Loucy (cell line): ENCODE measurements at regions not wholly inside any gene's neighbourhood (a gene's known extent, or its start where the extent isn't known, plus 50 kb on each side); places are given as distances from the start of the nearest gene placed in this dataset.

Source experiments
- H2AFZ ChIP-seq: fragments of 200-600 bp; sonication (generic); 2 replicates; pipeline ENCODE4 v1.6.0; 2016; ENCODE audit warnings: antibody characterized with exemption, mild to moderate bottlenecking, low read length, moderate library complexity
- H3F3A ChIP-seq: fragments of 200-600 bp; 2 replicates; pipeline ENCODE4 v1.6.0; 2016; ENCODE audit warnings: antibody characterized with exemption, low read depth, mild to moderate bottlenecking
- H3K27me3 ChIP-seq: fragments of 200-600 bp; sonication (generic); 2 replicates; pipeline ENCODE4 v1.6.1; 2014; ENCODE audit warnings: low read length, mild to moderate bottlenecking; ENCODE audit not compliant: insufficient read depth, poor library complexity, severe bottlenecking
- H3K36me3 ChIP-seq: fragments of 200-600 bp; sonication (generic); 2 replicates; pipeline ENCODE4 v1.6.1; 2016; ENCODE audit warnings: low read length; ENCODE audit not compliant: insufficient read depth
- H3K4me1 ChIP-seq: fragments of 200-600 bp; sonication (generic); 2 replicates; pipeline ENCODE4 v1.5.1; 2014; ENCODE audit warnings: low read length, mild to moderate bottlenecking; ENCODE audit not compliant: insufficient read depth, poor library complexity, severe bottlenecking
- H3K4me2 ChIP-seq: fragments of 200-600 bp; sonication (generic); 2 replicates; pipeline ENCODE4 v1.6.0; 2014; ENCODE audit warnings: antibody characterized with exemption, low read length, low read depth, mild to moderate bottlenecking; ENCODE audit not compliant: poor library complexity, severe bottlenecking
- H3K4me3 ChIP-seq: fragments of 200-600 bp; sonication (generic); 2 replicates; pipeline ENCODE4 v1.5.1; 2014; ENCODE audit warnings: low read length, mild to moderate bottlenecking, mixed read lengths; ENCODE audit not compliant: poor library complexity, severe bottlenecking
- H3K79me2 ChIP-seq: fragments of 200-600 bp; sonication (generic); 2 replicates; pipeline ENCODE4 v1.6.1; 2014; ENCODE audit warnings: low read length; ENCODE audit not compliant: insufficient read depth
- H3K9ac ChIP-seq: fragments of 200-600 bp; sonication (generic); 2 replicates; pipeline ENCODE4 v1.6.0; 2014; ENCODE audit warnings: mild to moderate bottlenecking, low read depth, low read length, moderate library complexity; ENCODE audit not compliant: poor library complexity, severe bottlenecking
- H3K9me2 ChIP-seq: fragments of 200-600 bp; sonication (generic); replicated peaks from 2 replicates; pipeline ENCODE4 v1.6.1; 2016; ENCODE audit warnings: low read depth, low read length, mixed read lengths
- H3K9me3 ChIP-seq: fragments of 200-600 bp; sonication (generic); 2 replicates; pipeline ENCODE4 v1.6.1; 2014; ENCODE audit warnings: mild to moderate bottlenecking, antibody characterized with exemption, low read length, low read depth; ENCODE audit not compliant: insufficient read depth
- H4K20me1 ChIP-seq: fragments of 200-600 bp; sonication (generic); 2 replicates; pipeline ENCODE4 v1.6.0; 2014; ENCODE audit warnings: antibody characterized with exemption, low read length, mild to moderate bottlenecking; ENCODE audit not compliant: insufficient read depth, poor library complexity, severe bottlenecking
- CTCF ChIP-seq: fragments of 200-600 bp; sonication (generic); conservative IDR thresholded peaks from 2 replicates; pipeline ENCODE4 v1.5.1; 2014; ENCODE audit warnings: mild to moderate bottlenecking, antibody characterized with exemption, low read length
- EZH2phosphoT487 ChIP-seq: fragments of 200-600 bp; IDR thresholded peaks from 2 replicates; pipeline ENCODE4 v1.6.1; 2018; ENCODE audit warnings: antibody characterized with exemption, mild to moderate bottlenecking, moderate library complexity, borderline replicate concordance

DNA sequence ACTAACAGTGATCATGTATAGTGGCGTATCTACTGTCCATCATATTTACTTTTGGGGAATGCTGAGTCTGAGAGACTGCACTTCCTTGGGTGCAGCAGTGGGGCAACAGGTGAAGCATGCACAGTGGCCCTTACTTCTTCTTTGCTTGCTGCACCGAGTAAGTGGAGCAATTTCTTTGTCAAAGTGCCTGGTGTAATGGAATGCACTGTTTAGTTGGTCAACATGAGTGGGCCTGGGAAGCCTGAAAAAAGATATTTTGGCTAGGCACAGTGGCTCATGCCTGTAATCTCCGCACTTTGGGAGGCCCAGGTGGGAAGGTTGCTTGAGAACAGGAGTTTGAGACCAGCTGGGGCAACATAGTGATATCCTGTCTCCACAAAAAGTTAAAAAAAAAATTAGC, 94.9 kb downstream of the OLFM4 start:
- no peaks in the 10 kb centered on the region for H3K9me3 ChIP-seq
- H2AFZ ChIP-seq, result no peak overlapping the region
- no peak overlapping the region for H3K9ac ChIP-seq
- H3K79me2 ChIP-seq, result no peaks in the 10 kb centered on the region
- no peak overlapping the region for H3K4me2 ChIP-seq
- no peaks in the 10 kb centered on the region for H4K20me1 ChIP-seq
- H3K4me1 ChIP-seq, result no peaks in the 10 kb centered on the region
- no peaks in the 10 kb centered on the region for H3K36me3 ChIP-seq
- no peaks in the 10 kb centered on the region for H3F3A ChIP-seq
- H3K27me3 ChIP-seq, result no peaks in the 10 kb centered on the region
- H3K9me2 ChIP-seq, result no peaks in the 10 kb centered on the region
- no peak overlapping the region for H3K4me3 ChIP-seq
- TF ChIP-seq CTCF (no peak), EZH2phosphoT487 (no peak)

DNA sequence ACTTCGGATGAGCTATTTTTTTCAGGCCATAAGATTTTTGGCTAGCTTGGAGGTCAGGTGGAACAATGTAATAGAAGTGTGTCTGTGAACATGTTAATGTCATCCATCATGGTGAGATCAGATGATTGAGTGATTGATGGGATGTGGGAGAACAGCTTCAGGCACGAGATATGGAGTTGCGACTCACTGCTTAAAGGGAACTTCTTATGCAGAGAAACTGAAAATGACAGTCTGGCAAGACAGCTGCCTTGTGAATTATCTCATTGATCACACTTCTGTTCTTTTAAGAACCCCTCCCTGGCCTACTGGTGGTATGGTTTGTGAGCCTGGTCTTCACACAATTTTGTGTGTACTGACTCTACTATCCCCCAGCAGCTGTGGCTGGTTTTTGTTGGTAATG, 96.0 kb downstream of the OLFM4 start:
- Histone ChIP-seq H3K9me3 (no peaks in the 10 kb centered on the region), H3K9me2 (no peaks in the 10 kb centered on the region), H3K4me3 (no peak overlapping the region), H3K4me2 (no peak overlapping the region), H3K79me2 (no peaks in the 10 kb centered on the region), H3K9ac (no peak overlapping the region), H3K36me3 (no peaks in the 10 kb centered on the region), H3K4me1 (no peaks in the 10 kb centered on the region), H3F3A (no peaks in the 10 kb centered on the region), H2AFZ (no peak overlapping the region), H4K20me1 (no peaks in the 10 kb centered on the region), H3K27me3 (no peaks in the 10 kb centered on the region)
- no peak for TF ChIP-seq EZH2phosphoT487

DNA sequence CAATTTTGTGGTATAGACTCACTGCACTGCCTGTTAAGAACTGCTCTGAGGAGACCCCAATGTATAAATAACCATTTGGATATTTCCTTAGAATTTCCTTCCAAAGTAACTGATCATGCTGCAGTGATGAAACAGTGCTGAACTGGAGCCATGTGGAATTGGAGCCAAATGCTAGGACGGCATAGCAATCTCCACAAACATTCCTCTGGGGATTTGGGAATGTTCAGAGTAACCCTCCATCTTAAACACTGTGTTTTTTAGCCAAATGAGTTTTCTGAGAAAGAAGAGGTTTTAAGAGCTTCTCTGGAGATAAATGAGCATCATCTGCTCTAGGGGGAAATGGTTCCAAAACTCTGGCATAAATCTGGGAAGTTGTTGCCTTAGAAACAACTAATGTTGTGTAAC, 98.2 kb downstream of the OLFM4 start:
- H3K4me3 ChIP-seq, result no peak overlapping the region
- no peak overlapping the region for H3K4me2 ChIP-seq
- no peak overlapping the region for H2AFZ ChIP-seq
- no peak for TF ChIP-seq CTCF
- no peak for TF ChIP-seq EZH2phosphoT487
- no peaks in the 10 kb centered on the region for H3K27me3 ChIP-seq
- no peaks in the 10 kb centered on the region for H3K4me1 ChIP-seq
- H4K20me1 ChIP-seq, result no peaks in the 10 kb centered on the region
- no peaks in the 10 kb centered on the region for H3K9me2 ChIP-seq
- H3K79me2 ChIP-seq, result no peaks in the 10 kb centered on the region
- H3K9ac ChIP-seq, result no peak overlapping the region
- H3F3A ChIP-seq, result no peaks in the 10 kb centered on the region
- no peaks in the 10 kb centered on the region for H3K9me3 ChIP-seq
- H3K36me3 ChIP-seq, result no peaks in the 10 kb centered on the region

DNA sequence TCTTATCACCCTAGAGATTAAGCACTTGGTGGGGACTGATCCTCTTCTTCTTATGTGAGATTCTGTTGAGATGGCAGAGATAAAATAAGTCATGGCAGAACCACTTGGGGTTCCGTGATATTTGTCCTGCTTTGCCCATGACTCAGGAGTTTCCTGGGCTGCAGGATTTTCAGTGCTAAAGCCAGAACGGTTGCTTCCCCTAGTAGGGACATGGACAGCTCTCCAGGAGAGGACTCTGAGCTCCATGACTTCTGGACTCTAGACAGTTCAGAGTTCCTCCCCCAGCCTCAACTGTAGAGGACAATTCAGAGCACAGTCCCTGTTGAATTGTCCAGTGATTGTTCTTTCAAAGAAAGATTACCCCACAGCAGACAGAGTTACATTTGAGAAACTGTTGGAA, 98.8 kb downstream of the OLFM4 start:
- Histone ChIP-seq H3K27me3 (no peaks in the 10 kb centered on the region), H3K9ac (no peak overlapping the region), H3K4me2 (no peak overlapping the region), H3K79me2 (no peaks in the 10 kb centered on the region), H4K20me1 (no peaks in the 10 kb centered on the region), H3F3A (no peaks in the 10 kb centered on the region), H3K4me3 (no peak overlapping the region), H3K9me3 (no peaks in the 10 kb centered on the region), H3K9me2 (no peaks in the 10 kb centered on the region), H3K4me1 (no peaks in the 10 kb centered on the region), H2AFZ (no peak overlapping the region), H3K36me3 (no peaks in the 10 kb centered on the region)
- TF ChIP-seq CTCF (no peak), EZH2phosphoT487 (no peak)
